ENCODE measurements at regions not wholly inside any gene's neighbourhood (a gene's known extent, or its start where the extent isn't known, plus 50 kb on each side); places are given as distances from the start of the nearest gene placed in this dataset.

DNA sequence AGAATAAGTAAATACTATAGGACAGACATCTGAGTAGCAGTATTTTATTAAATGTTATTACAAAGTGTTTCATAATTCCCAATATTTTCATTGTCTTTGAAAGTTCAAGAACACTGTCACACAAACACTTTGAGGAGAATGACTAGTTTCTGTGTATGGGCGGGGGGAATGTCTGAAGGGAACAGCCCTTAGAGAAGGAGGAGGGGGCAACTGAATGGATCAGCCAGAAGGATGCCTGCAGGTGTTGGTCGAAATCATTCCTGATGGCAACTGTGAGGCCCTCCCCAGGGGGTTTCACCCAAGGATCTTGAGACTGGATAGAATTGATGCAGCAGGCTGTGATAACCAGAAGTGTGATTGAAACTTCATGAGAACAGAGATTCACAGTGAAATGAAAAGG lies 223.2 kb upstream of the C1orf87 start:
- Histone ChIP-seq H4K8ac (replicated peaks; ENCODE audit: insufficient read length, low read depth, low read length) (no peak overlapping the region), H3K4me1 (ENCODE audit: insufficient read depth, low read length) (no peaks in the 10 kb centered on the region), H2BK5ac (ENCODE audit: insufficient read length, low read length) (no peak overlapping the region), H2AK5ac (ENCODE audit: insufficient read length, low read length) (no peak overlapping the region), H3K27ac (ENCODE audit: insufficient read length, low read depth, low read length) (no peak overlapping the region), H3K56ac (ENCODE audit: insufficient read length, low read depth, low read length) (no peak overlapping the region), H3K14ac (ENCODE audit: insufficient read depth, low read length) (no peak overlapping the region), H3K9ac (ENCODE audit: extremely low read depth, insufficient read length, low read length) (no peak overlapping the region), H3K27me3 (ENCODE audit: insufficient read depth, low read length) (no peaks in the 10 kb centered on the region), H3K18ac (ENCODE audit: insufficient read length, low read depth, low read length) (no peak overlapping the region), H3K4ac (ENCODE audit: low read depth, low read length) (no peak overlapping the region), H3K79me2 (ENCODE audit: insufficient read depth, low read length) (no peaks in the 10 kb centered on the region), H4K91ac (ENCODE audit: insufficient read length, low read depth, low read length) (no peak overlapping the region), H3K4me2 (ENCODE audit: insufficient read depth, insufficient read length, low read length) (no peak overlapping the region), H2BK12ac (ENCODE audit: insufficient read length, low read depth, low read length) (no peak overlapping the region), H3K79me1 (ENCODE audit: insufficient read depth, low read depth, low read length, poor library complexity, severe bottlenecking) (no peaks in the 10 kb centered on the region), H2BK20ac (ENCODE audit: low read depth, low read length, poor library complexity, severe bottlenecking) (no peak overlapping the region), H3K9me3 (ENCODE audit: control insufficient read depth, low read depth, low read length) (no peaks in the 10 kb centered on the region), H3K23me2 (ENCODE audit: insufficient read length, low read depth, low read length, poor library complexity, severe bottlenecking) (no peaks in the 10 kb centered on the region), H2AFZ (ENCODE audit: low read length) (no peak overlapping the region), H4K20me1 (ENCODE audit: control insufficient read depth, insufficient read depth, insufficient read length) (no peaks in the 10 kb centered on the region), H2BK15ac (ENCODE audit: low read depth, low read length) (no peak overlapping the region), H2BK120ac (ENCODE audit: low read depth, low read length, poor library complexity, severe bottlenecking) (no peak overlapping the region), H3T11ph (ENCODE audit: low read length) (no peak overlapping the region), H3K23ac (ENCODE audit: insufficient read length, low read depth, low read length) (no peak overlapping the region), H4K5ac (ENCODE audit: insufficient read length, low read depth, low read length) (no peak overlapping the region)
- TF ChIP-seq CTCF (conservative IDR thresholded peaks at IDR 0.05): no peak
- no CpG with 5 or more reads among the region's 2 CpGs for WGBS (ENCODE audit: extremely low coverage, insufficient read length, low lambda C conversion rate)
- no peaks in the 10 kb centered on the region for H3K9me3 Mint-ChIP-seq
- no peaks in the 10 kb centered on the region; a peak in 1 of 7 replicates for H3K36me3 Mint-ChIP-seq (ENCODE audit: insufficient read depth in 1 of 3, low read depth in 3 of 3)
- H3K27ac Mint-ChIP-seq: no peak overlapping the region
- no peaks in the 10 kb centered on the region for H3K4me1 Mint-ChIP-seq
- peaks cover 2% of the 10 kb centered on the region; the same call in 1 of the 2 replicates for H3K27me3 Mint-ChIP-seq (ENCODE audit: low read depth)
- no peak for DNase-seq
- H3K4me3 Mint-ChIP-seq: no peak overlapping the region
